Stomach (tissue), 8 donors: ENCODE measurements at regions not wholly inside any gene's neighbourhood (a gene's known extent, or its start where the extent isn't known, plus 50 kb on each side); places are given as distances from the start of the nearest gene placed in this dataset.

Experiments used
- DNase-seq, 2 donors: peaks; one replicate each; pipeline versions ENCODE4 v3.0.0 to v3.0.0-alpha.2; 2013 to 2019
- H3K27ac ChIP-seq, 5 donors: fragments of 200-600 bp in 4 of 5; sonication (generic) in 4 of 5; one replicate each; pipeline ENCODE4 v1.5.1; 2013 to 2019; ENCODE audit warnings: mild to moderate bottlenecking in 1 of 5, moderate library complexity in 1 of 5
- H3K27me3 ChIP-seq, 3 donors: fragments of 200-600 bp; sonication (generic); one replicate each; pipeline ENCODE4 v1.5.1; 2017 to 2019; ENCODE audit warnings: mixed run types in 1 of 3
- H3K36me3 ChIP-seq, 4 donors: fragments of 200-600 bp; sonication (generic); 1 replicate in 3 of 4; 2 replicates in 1 of 4; pipeline ENCODE4 v1.5.1; 2016 to 2019
- H3K4me1 ChIP-seq, 4 donors: fragments of 200-600 bp; sonication (generic); one replicate each; pipeline ENCODE4 v1.5.1; 2016 to 2019
- H3K4me3 ChIP-seq, 4 donors: fragments of 200-600 bp; sonication (generic) in 3 of 4; one replicate each; pipeline ENCODE4 v1.5.1; 2016 to 2019; ENCODE audit warnings: mild to moderate bottlenecking in 1 of 4
- H3K9me3 ChIP-seq, 4 donors: fragments of 200-600 bp; sonication (generic); one replicate each; pipeline ENCODE4 v1.5.1; 2016 to 2019
- EP300 ChIP-seq: sonication (generic); formaldehyde crosslinking; IDR thresholded peaks from one replicate; pipeline ENCODE4 v1.6.1; 2017; ENCODE audit warnings: antibody characterized with exemption
- POLR2A ChIP-seq, 4 donors: fragments of 450-650 bp; IDR thresholded peaks; one replicate each; pipeline ENCODE4 v1.6.1; 2016; ENCODE audit warnings: antibody characterized with exemption in 4 of 4, control low read depth in 2 of 4, mild to moderate bottlenecking in 1 of 4, moderate library complexity in 1 of 4
- POLR2AphosphoS5 ChIP-seq, 3 donors: sonication (generic); formaldehyde crosslinking; IDR thresholded peaks; one replicate each; pipeline ENCODE4 v1.6.1; 2016; ENCODE audit warnings: antibody characterized with exemption in 3 of 3
- WGBS, 5 donors: extraction: QIAGEN DNeasy Blood & Tissue Kit in 3 of 5; methylation state at CpG; one replicate each; pipeline versions ENCODE4 v1.1.5 to v1.1.7; 2013 to 2018; 5-methylcytosine and 5-hydroxymethylcytosine counted together
- intact Hi-C: fragments of 100-400 bp; cut with DNase I; formaldehyde crosslinking; loops from one replicate; pipeline ENCODE4 v1.15.1; 2023; ENCODE audit warnings: low total_unique reads
- TF ChIP-seq, protein P1 (sequence below), 7 experiments: fragments of 450-650 bp in 4 of 7; fragments of 200-600 bp in 3 of 7; sonication (generic) in 3 of 7; IDR thresholded peaks; one replicate each; pipeline ENCODE4 v1.5.1; 2016 to 2019; ENCODE audit warnings: antibody characterized with exemption in 7 of 7, control low read depth in 2 of 7, mild to moderate bottlenecking in 1 of 7
- donor health status: healthy with polysubstance abuse.
- donor health status: Bipolar disorder and iron deficiency.
- donor health status: healthy.

DNA sequence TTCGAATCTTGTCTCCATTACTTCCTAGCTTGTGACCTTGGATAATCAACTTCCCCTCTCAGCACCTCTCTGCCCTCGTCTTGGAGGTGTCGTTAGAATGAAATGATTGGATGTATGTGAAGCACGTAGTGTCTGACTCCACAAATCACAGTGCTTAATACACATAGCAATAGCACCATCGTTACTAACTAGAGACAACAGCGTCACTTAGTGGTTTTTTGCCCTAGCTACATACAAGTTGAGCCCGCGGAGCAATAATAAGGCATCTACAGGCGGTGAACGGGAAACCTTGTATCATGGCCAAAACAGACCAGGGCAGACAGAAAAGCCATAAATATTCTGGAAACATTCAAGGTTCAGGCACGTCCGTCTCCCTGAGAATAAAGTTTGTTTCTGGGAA lies 154.9 kb downstream of the ASCL4 start:
- TF ChIP-seq, protein P1, sequence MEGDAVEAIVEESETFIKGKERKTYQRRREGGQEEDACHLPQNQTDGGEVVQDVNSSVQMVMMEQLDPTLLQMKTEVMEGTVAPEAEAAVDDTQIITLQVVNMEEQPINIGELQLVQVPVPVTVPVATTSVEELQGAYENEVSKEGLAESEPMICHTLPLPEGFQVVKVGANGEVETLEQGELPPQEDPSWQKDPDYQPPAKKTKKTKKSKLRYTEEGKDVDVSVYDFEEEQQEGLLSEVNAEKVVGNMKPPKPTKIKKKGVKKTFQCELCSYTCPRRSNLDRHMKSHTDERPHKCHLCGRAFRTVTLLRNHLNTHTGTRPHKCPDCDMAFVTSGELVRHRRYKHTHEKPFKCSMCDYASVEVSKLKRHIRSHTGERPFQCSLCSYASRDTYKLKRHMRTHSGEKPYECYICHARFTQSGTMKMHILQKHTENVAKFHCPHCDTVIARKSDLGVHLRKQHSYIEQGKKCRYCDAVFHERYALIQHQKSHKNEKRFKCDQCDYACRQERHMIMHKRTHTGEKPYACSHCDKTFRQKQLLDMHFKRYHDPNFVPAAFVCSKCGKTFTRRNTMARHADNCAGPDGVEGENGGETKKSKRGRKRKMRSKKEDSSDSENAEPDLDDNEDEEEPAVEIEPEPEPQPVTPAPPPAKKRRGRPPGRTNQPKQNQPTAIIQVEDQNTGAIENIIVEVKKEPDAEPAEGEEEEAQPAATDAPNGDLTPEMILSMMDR (IDR thresholded peaks at IDR 0.05), result no peak
- TF ChIP-seq POLR2A (IDR thresholded peaks at IDR 0.05), result no peak
- no peak for TF ChIP-seq EP300
- no peak for TF ChIP-seq POLR2AphosphoS5 (IDR thresholded peaks at IDR 0.05)

DNA sequence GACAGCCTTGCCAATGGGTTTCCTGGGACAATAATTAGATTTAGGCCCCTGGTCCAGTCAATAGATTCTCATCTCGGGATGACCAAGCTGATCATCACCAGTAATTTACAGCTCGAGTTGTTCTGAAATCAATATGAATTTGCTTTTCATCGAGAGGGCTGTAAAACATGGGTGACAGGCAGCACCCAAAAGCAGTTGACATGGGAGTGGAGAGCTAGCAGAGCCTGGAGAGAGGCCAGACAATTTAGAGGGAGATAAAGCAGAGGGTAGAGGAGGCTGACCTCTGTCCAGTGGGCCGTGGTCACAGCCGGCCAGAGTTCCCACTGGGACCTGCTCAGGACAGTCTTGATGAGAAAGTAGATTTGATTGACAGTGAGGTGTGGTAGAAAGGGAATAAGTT lies 157.3 kb downstream of the ASCL4 start:
- DNase-seq, result no peak
- no peaks in the 10 kb centered on the region for H3K4me1 ChIP-seq
- no peaks in the 10 kb centered on the region for H3K36me3 ChIP-seq
- WGBS, 5 donors, result 59 to 71% (median 67%) methylated on average over 5 of the region's 5 CpGs
- H3K27me3 ChIP-seq, result peaks cover 0 to 51% (median 0%) of the 10 kb centered on the region in 3 donors
- intact Hi-C loops, result no loop called here
- no peaks in the 10 kb centered on the region for H3K9me3 ChIP-seq
- no peak overlapping the region for H3K27ac ChIP-seq
- TF ChIP-seq POLR2A (IDR thresholded peaks at IDR 0.05) (no peak), EP300 (no peak), POLR2AphosphoS5 (IDR thresholded peaks at IDR 0.05) (no peak)
- TF ChIP-seq, protein P1 (IDR thresholded peaks at IDR 0.05), result no peak
- H3K4me3 ChIP-seq, result no peak overlapping the region

More for the DNA sequence above, 154.9 kb downstream of the ASCL4 start:
- WGBS, 5 donors, result 31 to 53% (median 33%) methylated on average over 12 of the region's 12 CpGs
- intact Hi-C loops, result no loop called here
- H3K36me3 ChIP-seq, result no peaks in the 10 kb centered on the region
- peaks cover 0 to 45% (median 0%) of the 10 kb centered on the region in 3 donors for H3K27me3 ChIP-seq
- H3K4me1 ChIP-seq, result no peaks in the 10 kb centered on the region
- H3K4me3 ChIP-seq, result no peak overlapping the region
- peak in 1 of 2 donors; percentile 11 for DNase-seq
- no peak overlapping the region for H3K27ac ChIP-seq
- H3K9me3 ChIP-seq, result no peaks in the 10 kb centered on the region

- no peak for DNase-seq
- peaks cover 0 to 14% (median 13%) of the 10 kb centered on the region in 4 donors for H3K9me3 ChIP-seq
- no peak overlapping the region for H3K27ac ChIP-seq
- intact Hi-C loops, result no loop called here
- H3K36me3 ChIP-seq, result no peaks in the 10 kb centered on the region
- no peak for TF ChIP-seq EP300
- no peak for TF ChIP-seq POLR2AphosphoS5 (IDR thresholded peaks at IDR 0.05)
- no peak for TF ChIP-seq POLR2A (IDR thresholded peaks at IDR 0.05)
- TF ChIP-seq, protein P1 (IDR thresholded peaks at IDR 0.05), result no peak
- H3K4me1 ChIP-seq, result no peaks in the 10 kb centered on the region
- WGBS, 5 donors, result 35 to 63% (median 57%) methylated on average over 1 of the region's 1 CpG
- peaks cover 0 to 43% (median 3%) of the 10 kb centered on the region in 3 donors for H3K27me3 ChIP-seq
- no peak overlapping the region for H3K4me3 ChIP-seq
Observed at GRCh38 chr12:107938446-107938845, 163.9 kb downstream of the ASCL4 start.

- Histone ChIP-seq H3K4me3 (no peak overlapping the region), H3K27me3 (peaks cover 0 to 13% (median 4%) of the 10 kb centered on the region in 3 donors), H3K4me1 (no peaks in the 10 kb centered on the region), H3K36me3 (no peaks in the 10 kb centered on the region), H3K9me3 (peaks cover 0 to 15% (median 2%) of the 10 kb centered on the region in 4 donors), H3K27ac (no peak overlapping the region)
- TF ChIP-seq EP300, result no peak
- TF ChIP-seq, protein P1 (IDR thresholded peaks at IDR 0.05), result no peak
- no peak for TF ChIP-seq POLR2AphosphoS5 (IDR thresholded peaks at IDR 0.05)
- TF ChIP-seq POLR2A (IDR thresholded peaks at IDR 0.05), result no peak
- WGBS, 5 donors, result 79 to 84% (median 84%) methylated on average over 12 of the region's 12 CpGs
- DNase-seq, result peak in 1 of 2 donors; percentile 1
- intact Hi-C loops, result no loop called here
Observed at GRCh38 chr12:107948391-107948945, 174.0 kb downstream of the ASCL4 start.
